GM23338 (cell line): ENCODE measurements at regions not wholly inside any gene's neighbourhood (a gene's known extent, or its start where the extent isn't known, plus 50 kb on each side); places are given as distances from the start of the nearest gene placed in this dataset.

Experiments
- CREB1 ChIP-seq: fragments of 250-450 bp; sonication (Bioruptor Pico); IDR thresholded peaks from 2 replicates; pipeline ENCODE4 v1.5.0; 2020; ENCODE audit warnings: low read depth, mild to moderate bottlenecking, moderate library complexity
- EZH2 ChIP-seq: fragments of 200-600 bp; sonication (generic); IDR thresholded peaks from one replicate; pipeline ENCODE4 v1.8.0; 2017; ENCODE audit warnings: antibody characterized with exemption, mild to moderate bottlenecking, low read depth; ENCODE audit not compliant: unreplicated experiment
- EZH2phosphoT487 ChIP-seq: fragments of 200-600 bp; sonication (generic); IDR thresholded peaks from one replicate; pipeline ENCODE4 v1.8.1; 2018; ENCODE audit warnings: antibody characterized with exemption; ENCODE audit not compliant: unreplicated experiment
- JUNB ChIP-seq: IDR thresholded peaks from one replicate; pipeline ENCODE4 v1.6.1; 2016; ENCODE audit warnings: antibody characterized with exemption; ENCODE audit not compliant: unreplicated experiment
- POLR2AphosphoS5 ChIP-seq: IDR thresholded peaks from 2 replicates; pipeline ENCODE4 v1.6.1; 2016; ENCODE audit warnings: antibody characterized with exemption, low read depth
- REST ChIP-seq: IDR thresholded peaks from one replicate; pipeline ENCODE4 v1.6.1; 2018; ENCODE audit warnings: antibody characterized with exemption; ENCODE audit not compliant: unreplicated experiment
- TF ChIP-seq, protein P1 (sequence below), 2 experiments: fragments of 200-600 bp in 1 of 2; sonication (generic) in 1 of 2; conservative IDR thresholded peaks; 2 replicates each; pipeline versions ENCODE4 v1.5.1 to v1.6.1; 2016 to 2017; ENCODE audit warnings: antibody characterized with exemption in 2 of 2, low read depth in 2 of 2, mild to moderate bottlenecking in 2 of 2, moderate library complexity in 1 of 2

DNA sequence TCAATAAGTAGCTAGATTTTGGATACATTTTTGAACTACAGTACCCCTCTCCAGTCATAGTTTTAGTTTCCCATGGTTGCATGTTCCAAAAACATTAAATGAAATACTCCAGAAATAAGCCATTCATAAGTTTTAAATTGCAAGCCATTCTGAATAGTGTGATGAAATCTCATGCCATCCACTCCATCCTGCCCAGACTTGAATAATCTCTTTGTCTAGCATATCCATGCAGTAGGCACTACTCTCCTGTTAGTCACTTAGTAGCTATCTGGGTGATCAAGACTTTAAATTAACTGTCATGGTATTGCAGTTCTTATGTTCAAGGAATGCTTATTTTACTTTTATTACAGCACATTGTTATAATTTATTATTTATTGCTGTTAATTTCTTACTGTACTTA lies 237.4 kb downstream of the SPANXN1 start:
- TF ChIP-seq, protein P1, sequence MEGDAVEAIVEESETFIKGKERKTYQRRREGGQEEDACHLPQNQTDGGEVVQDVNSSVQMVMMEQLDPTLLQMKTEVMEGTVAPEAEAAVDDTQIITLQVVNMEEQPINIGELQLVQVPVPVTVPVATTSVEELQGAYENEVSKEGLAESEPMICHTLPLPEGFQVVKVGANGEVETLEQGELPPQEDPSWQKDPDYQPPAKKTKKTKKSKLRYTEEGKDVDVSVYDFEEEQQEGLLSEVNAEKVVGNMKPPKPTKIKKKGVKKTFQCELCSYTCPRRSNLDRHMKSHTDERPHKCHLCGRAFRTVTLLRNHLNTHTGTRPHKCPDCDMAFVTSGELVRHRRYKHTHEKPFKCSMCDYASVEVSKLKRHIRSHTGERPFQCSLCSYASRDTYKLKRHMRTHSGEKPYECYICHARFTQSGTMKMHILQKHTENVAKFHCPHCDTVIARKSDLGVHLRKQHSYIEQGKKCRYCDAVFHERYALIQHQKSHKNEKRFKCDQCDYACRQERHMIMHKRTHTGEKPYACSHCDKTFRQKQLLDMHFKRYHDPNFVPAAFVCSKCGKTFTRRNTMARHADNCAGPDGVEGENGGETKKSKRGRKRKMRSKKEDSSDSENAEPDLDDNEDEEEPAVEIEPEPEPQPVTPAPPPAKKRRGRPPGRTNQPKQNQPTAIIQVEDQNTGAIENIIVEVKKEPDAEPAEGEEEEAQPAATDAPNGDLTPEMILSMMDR (conservative IDR thresholded peaks at IDR 0.05; ENCODE audit: low read depth in 2 of 2), result no peak
- no peak for TF ChIP-seq EZH2
- no peak for TF ChIP-seq EZH2phosphoT487
- no peak for TF ChIP-seq POLR2AphosphoS5
- no peak for TF ChIP-seq JUNB
- no peak for TF ChIP-seq REST
- no peak for TF ChIP-seq CREB1 (CRISPR knock-in tag)
